ENCODE measurements at regions not wholly inside any gene's neighbourhood (a gene's known extent, or its start where the extent isn't known, plus 50 kb on each side); places are given as distances from the start of the nearest gene placed in this dataset.

DNA sequence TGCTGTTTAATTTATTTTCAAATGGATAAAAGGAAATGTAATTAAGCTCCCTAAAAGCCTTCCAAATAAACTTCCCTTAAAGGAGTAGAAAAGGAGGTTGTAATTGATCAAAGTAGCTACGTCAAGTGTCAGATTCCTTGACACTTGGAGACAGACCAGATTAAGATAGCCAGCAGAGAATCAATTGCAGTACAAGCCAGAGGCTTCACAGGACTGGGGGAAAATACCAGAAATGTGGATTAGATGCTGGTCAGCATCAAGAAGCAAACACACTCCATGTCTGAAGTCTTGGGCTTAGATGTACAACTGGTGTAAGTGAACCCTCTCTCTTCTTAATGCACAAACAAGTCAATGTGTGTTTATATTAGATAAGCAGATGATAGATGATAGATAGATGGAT is 184.9 kb upstream of the TAS2R1 start:
- TF ChIP-seq POLR2A (IDR thresholded peaks at IDR 0.05) (no peak), POLR2AphosphoS5 (IDR thresholded peaks at IDR 0.05) (no peak)
- TF ChIP-seq, protein P1, sequence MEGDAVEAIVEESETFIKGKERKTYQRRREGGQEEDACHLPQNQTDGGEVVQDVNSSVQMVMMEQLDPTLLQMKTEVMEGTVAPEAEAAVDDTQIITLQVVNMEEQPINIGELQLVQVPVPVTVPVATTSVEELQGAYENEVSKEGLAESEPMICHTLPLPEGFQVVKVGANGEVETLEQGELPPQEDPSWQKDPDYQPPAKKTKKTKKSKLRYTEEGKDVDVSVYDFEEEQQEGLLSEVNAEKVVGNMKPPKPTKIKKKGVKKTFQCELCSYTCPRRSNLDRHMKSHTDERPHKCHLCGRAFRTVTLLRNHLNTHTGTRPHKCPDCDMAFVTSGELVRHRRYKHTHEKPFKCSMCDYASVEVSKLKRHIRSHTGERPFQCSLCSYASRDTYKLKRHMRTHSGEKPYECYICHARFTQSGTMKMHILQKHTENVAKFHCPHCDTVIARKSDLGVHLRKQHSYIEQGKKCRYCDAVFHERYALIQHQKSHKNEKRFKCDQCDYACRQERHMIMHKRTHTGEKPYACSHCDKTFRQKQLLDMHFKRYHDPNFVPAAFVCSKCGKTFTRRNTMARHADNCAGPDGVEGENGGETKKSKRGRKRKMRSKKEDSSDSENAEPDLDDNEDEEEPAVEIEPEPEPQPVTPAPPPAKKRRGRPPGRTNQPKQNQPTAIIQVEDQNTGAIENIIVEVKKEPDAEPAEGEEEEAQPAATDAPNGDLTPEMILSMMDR (IDR thresholded peaks at IDR 0.05 in 8 of 11, conservative IDR thresholded peaks at IDR 0.05 in 3 of 11): no peak
